ENCODE measurements at regions not wholly inside any gene's neighbourhood (a gene's known extent, or its start where the extent isn't known, plus 50 kb on each side); places are given as distances from the start of the nearest gene placed in this dataset.

DNA sequence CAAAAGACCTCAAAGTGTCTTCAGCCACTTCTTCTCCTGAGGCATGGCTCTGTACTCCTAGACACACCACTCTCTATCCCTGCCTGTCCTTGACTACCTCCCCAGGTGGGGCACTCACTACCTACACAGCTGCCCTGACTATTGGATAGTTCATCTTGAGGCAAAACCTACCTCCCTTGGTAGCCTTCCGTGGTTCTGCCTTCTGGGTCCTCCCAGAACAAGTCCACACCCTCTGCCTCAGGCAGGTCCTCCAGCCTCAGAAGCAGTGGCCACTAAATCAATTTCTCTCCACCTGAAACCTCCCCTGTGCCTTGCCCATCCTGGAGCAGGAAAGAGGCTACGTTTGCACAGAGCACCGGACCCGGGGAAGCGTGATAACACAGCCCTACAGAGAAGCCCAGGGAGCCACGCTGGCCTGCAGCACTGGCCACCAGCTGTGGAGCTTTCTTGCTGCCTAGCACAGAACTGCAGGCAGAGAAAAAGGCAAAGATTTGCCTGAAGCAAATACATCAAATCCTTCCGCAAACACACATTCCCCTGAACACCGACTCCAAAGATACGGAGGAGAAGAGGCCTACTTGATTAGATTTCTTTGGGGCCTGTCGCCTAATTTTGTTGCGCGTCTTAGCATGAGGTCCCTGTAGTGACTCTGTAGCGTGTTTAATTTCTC lies 141.8 kb downstream of the C9orf50 start:
- 77% methylated on average over 13 of the region's 13 CpGs for WGBS

DNA sequence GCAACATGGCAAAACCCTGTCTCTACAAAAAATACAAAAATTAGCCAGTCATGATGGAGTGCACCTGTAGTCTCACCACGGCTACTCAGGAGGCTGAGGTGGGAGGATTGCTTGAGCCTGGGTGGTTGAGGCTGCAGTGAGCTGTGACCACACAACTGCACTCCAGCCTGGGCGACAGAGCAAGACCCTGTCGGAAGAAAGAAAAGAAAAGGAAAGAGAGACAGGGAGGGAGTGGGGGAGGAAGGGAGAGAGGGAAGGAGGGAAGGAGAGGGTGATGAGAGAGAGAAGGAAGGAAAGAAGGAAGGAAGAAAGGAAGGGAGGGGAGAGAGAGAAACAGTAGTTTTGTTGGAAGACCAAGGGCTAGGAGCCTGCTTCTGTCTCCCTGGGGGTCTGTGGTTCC lies 142.4 kb downstream of the C9orf50 start:
- no peak overlapping the region for H3K4me3 ChIP-seq (ENCODE audit: low read length)
- no peaks in the 10 kb centered on the region for H3K36me3 ChIP-seq (ENCODE audit: insufficient read depth, low read length)
- peaks cover 18% of the 10 kb centered on the region for H3K27me3 ChIP-seq (ENCODE audit: insufficient read depth, low read length)
- peaks cover 4% of the 10 kb centered on the region; the same call in 1 of the 2 replicates for H3K9me3 ChIP-seq (ENCODE audit: insufficient read depth, low read depth, low read length)
- H3K27ac ChIP-seq (ENCODE audit: low read depth, low read length), result no peak overlapping the region
- WGBS, result 92% methylated on average over 3 of the region's 3 CpGs
- H3K4me1 ChIP-seq (ENCODE audit: insufficient read depth, low read length), result peaks cover 6% of the 10 kb centered on the region; the same call in 1 of the 2 replicates
- no peak overlapping the region for H3K9ac ChIP-seq (ENCODE audit: low read depth, low read length)

More for the DNA sequence above, 141.8 kb downstream of the C9orf50 start:
- peaks cover 4% of the 10 kb centered on the region; the same call in 1 of the 2 replicates for H3K9me3 ChIP-seq (ENCODE audit: insufficient read depth, low read depth, low read length)
- no peaks in the 10 kb centered on the region for H3K36me3 ChIP-seq (ENCODE audit: insufficient read depth, low read length)
- no peak overlapping the region for H3K27ac ChIP-seq (ENCODE audit: low read depth, low read length)
- H3K4me1 ChIP-seq (ENCODE audit: insufficient read depth, low read length), result peaks cover 7% of the 10 kb centered on the region; the same call in 1 of the 2 replicates
- H3K4me3 ChIP-seq (ENCODE audit: low read length), result no peak overlapping the region
- no peak overlapping the region for H3K9ac ChIP-seq (ENCODE audit: low read depth, low read length)
- H3K27me3 ChIP-seq (ENCODE audit: insufficient read depth, low read length), result peaks cover 24% of the 10 kb centered on the region

DNA sequence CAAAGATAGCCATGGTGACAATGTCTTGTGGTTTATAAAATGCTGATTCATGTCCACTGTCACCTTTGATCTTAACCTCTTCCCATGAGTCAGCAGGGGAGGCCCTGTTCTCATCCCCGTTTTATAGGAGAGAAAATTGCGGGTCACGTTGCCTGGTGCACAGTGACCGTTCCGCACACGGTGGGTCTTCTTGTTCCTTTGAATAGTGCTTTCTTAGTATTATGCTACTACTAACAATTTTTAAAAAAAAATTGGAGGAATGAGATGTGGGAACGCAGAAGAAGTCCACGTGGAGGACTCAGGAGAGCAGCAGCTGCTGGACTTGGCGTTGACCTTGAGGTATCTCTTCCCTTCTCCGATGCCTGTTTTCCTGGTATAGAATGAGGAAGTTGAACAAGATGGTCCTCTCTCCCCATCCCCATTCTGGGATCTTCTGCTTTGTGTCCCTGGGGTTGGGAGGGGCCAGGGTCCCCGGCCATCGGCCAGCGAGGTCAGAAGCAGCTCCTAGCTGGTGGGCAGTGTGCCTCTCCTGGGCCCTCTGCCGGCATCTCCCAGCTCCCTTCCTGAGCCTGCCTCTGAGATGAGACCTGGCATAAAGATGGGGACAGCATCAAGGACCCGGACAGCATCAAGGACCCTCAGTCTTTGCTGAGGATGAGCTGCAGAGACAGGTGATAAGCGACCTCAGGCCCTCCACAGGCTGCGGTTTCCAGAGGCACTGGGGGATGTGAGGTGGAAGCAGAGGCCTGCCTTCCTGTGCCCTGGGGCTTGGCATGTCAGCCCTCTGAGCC lies 143.9 kb downstream of the C9orf50 start:
- 87% methylated on average over 16 of the region's 17 CpGs for WGBS
- no peaks in the 10 kb centered on the region for H3K36me3 ChIP-seq (ENCODE audit: insufficient read depth, low read length)
- peaks cover 6% of the 10 kb centered on the region for H3K4me1 ChIP-seq (ENCODE audit: insufficient read depth, low read length)
- H3K4me3 ChIP-seq (ENCODE audit: low read length), result no peak overlapping the region
- H3K27me3 ChIP-seq (ENCODE audit: insufficient read depth, low read length), result peaks cover 10% of the 10 kb centered on the region
- H3K9me3 ChIP-seq (ENCODE audit: insufficient read depth, low read depth, low read length), result peaks cover 4% of the 10 kb centered on the region; the same call in 1 of the 2 replicates
- no peak overlapping the region for H3K27ac ChIP-seq (ENCODE audit: low read depth, low read length)
- H3K9ac ChIP-seq (ENCODE audit: low read depth, low read length), result no peak overlapping the region

DNA sequence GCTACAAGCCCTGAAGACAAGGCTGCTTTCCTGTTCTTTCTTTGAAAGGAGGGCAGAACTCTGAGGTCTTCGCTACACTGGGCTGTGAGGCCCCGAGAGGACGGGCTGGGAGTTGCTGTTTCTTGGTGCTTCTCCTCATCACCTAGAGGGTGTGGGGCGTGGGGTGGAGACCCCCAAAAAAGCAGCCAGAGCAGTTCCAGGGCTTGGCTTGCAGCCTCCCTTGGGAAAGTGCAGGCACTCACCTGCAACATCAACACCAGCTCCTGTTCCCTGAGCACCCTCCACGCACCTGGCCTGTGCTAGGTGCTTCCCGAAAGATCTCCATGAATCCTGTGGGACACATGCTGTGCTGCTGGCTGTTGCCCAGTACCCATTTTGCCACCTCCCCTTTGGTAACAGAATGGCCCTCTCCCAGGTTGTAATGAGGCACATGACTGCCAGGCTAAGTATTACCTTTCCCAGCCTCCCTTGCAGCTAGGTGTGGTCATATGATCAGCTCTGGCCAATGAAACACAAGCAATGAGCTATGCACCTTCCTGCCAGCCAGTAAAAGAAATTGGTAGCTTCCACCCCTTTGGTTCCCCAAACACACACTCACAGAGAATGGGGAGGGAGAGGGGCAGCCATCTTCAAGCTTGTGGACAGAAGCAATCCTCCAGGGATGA lies 146.0 kb downstream of the C9orf50 start:
- no peak overlapping the region for H3K27ac ChIP-seq (ENCODE audit: low read depth, low read length)
- peaks cover 4% of the 10 kb centered on the region; the same call in 1 of the 2 replicates for H3K9me3 ChIP-seq (ENCODE audit: insufficient read depth, low read depth, low read length)
- 93% methylated on average over 6 of the region's 6 CpGs for WGBS
- no peaks in the 10 kb centered on the region for H3K36me3 ChIP-seq (ENCODE audit: insufficient read depth, low read length)
- peaks cover 11% of the 10 kb centered on the region for H3K4me1 ChIP-seq (ENCODE audit: insufficient read depth, low read length)
- no peaks in the 10 kb centered on the region for H3K27me3 ChIP-seq (ENCODE audit: insufficient read depth, low read length)
- H3K9ac ChIP-seq (ENCODE audit: low read depth, low read length), result no peak overlapping the region
- H3K4me3 ChIP-seq (ENCODE audit: low read length), result no peak overlapping the region

DNA sequence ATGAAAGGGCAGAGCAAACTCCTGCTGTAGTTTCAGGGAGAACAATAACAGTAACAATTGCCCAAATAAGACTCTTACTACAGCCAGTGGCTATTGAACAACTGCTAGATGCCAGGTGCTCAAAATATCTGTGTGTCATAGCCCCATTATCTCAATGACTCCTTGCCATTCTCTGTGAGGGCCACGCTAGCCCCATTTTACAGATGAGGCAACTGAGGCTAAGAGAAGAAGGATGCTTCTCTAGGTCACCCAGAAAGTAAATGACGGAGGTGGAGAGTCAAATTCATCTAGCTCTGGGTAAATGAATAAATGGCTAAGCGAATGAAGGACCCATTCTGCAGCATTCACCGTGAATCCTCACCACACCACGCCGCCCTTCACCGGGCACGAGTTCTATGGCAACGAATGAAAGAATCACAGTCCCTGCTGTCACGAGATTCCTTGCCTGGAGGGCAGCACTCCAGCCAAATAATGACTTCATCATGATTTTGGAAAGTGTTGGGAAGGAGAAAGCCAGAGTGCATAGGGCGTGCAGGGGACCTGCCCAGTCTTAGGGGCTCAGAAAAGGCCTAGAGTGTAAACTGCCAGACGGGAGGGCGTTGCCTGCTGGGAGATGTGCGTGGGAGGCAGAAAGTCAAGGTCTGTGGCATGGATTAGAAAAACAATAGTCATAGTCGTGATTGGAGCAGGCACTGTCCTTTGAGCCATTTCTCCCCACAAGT lies 147.2 kb downstream of the C9orf50 start:
- no peak overlapping the region for H3K27ac ChIP-seq (ENCODE audit: low read depth, low read length)
- 83% methylated on average over 15 of the region's 15 CpGs for WGBS
- H3K36me3 ChIP-seq (ENCODE audit: insufficient read depth, low read length), result no peaks in the 10 kb centered on the region
- H3K4me3 ChIP-seq (ENCODE audit: low read length), result no peak overlapping the region
- H3K4me1 ChIP-seq (ENCODE audit: insufficient read depth, low read length), result peaks cover 17% of the 10 kb centered on the region
- H3K9ac ChIP-seq (ENCODE audit: low read depth, low read length), result no peak overlapping the region
- no peaks in the 10 kb centered on the region for H3K27me3 ChIP-seq (ENCODE audit: insufficient read depth, low read length)
- H3K9me3 ChIP-seq (ENCODE audit: insufficient read depth, low read depth, low read length), result peaks cover 4% of the 10 kb centered on the region; the same call in 1 of the 2 replicates

DNA sequence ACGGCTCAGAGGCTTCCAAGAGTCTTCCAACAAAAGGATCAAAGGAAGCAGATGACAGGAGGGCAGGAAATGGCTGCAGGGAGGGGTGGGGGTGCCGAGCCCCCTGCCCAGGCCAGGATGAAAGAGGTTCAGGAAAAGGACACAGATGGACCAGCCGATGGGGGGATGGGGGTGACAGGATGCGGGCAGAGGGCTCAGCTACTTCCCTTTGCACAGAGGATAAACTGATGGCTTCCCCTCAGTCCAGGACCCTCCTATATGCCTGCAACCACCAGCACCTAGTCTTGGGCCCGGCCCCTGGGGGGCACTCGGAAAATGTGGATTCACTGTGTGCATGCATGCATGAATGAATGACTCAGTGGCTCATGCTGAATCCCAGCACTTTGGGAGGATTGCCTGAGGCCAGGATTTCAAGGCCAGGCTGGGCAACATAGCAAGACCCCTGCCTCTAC lies 148.2 kb downstream of the C9orf50 start:
- 46% methylated on average over 6 of the region's 6 CpGs for WGBS
- Histone ChIP-seq H3K27me3 (ENCODE audit: insufficient read depth, low read length) (no peaks in the 10 kb centered on the region), H3K4me1 (ENCODE audit: insufficient read depth, low read length) (peaks cover 17% of the 10 kb centered on the region)

DNA sequence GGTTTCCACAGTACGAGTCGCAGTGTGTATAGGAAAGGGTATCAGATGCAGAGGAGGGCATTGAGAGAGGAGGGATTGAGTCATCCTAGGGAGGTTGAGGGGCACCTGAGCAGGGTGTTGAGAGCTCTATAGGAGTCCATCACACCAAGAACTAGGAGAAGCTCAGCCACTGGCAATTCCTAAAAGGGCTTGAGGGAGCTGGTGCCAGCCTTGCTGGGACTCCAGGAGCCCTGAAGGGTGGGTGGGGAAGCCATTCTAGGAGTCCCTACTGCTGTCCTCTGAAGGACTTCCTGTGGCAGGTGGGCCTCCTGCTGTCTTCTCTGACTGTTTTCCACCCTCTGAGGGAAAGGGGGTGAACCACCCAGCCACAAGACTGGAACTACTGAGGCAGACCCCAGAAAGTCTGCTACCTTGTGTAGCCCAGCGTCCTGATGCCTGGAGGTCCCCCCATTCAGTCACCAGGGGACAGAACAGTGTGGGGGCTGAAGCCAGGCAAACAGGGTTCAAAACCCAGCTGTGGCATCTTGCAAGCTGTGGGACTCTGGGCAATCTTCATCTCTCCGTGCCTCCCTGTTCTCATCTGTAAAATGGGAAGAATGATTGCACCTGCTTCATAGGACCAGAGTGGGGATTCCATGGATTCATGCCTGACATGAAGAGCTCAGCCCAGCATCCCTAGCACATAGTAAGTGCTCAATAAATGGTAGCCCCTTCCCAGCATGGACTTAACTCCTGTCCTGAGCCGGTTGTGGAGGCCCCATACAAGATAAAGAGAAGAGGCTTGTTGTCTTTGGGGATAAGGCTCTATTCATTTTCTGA lies 149.5 kb downstream of the C9orf50 start:
- H3K9ac ChIP-seq (ENCODE audit: low read depth, low read length), result no peak overlapping the region
- H3K4me3 ChIP-seq (ENCODE audit: low read length), result no peak overlapping the region
- WGBS, result 87% methylated on average over 5 of the region's 5 CpGs
- H3K36me3 ChIP-seq (ENCODE audit: insufficient read depth, low read length), result no peaks in the 10 kb centered on the region
- H3K27ac ChIP-seq (ENCODE audit: low read depth, low read length), result no peak overlapping the region
- H3K27me3 ChIP-seq (ENCODE audit: insufficient read depth, low read length), result no peaks in the 10 kb centered on the region
- H3K9me3 ChIP-seq (ENCODE audit: insufficient read depth, low read depth, low read length), result peaks cover 4% of the 10 kb centered on the region; the same call in 1 of the 2 replicates
- H3K4me1 ChIP-seq (ENCODE audit: insufficient read depth, low read length), result peaks cover 17% of the 10 kb centered on the region

More for the DNA sequence above, 148.2 kb downstream of the C9orf50 start:
- Histone ChIP-seq H3K27ac (ENCODE audit: low read depth, low read length) (no peak overlapping the region), H3K9me3 (ENCODE audit: insufficient read depth, low read depth, low read length) (peaks cover 4% of the 10 kb centered on the region; the same call in 1 of the 2 replicates), H3K36me3 (ENCODE audit: insufficient read depth, low read length) (no peaks in the 10 kb centered on the region), H3K4me3 (ENCODE audit: low read length) (no peak overlapping the region), H3K9ac (ENCODE audit: low read depth, low read length) (no peak overlapping the region)

DNA sequence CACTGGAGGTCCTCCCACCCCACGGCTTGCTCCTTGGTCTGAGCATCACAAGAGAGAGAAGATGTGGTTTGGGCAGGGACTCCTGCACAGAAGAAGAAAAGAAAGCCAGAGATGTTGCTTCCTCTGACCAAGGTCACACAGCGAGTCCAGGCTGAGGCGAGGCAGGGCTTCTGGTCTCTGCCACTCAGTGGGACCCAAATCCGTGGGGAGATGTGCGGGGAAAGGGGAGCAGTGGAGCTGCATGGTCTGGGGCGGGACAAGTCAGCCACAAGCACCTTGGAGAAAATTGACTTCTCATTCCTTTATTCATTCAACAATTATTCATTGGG lies 150.9 kb downstream of the C9orf50 start:
- 88% methylated on average over 6 of the region's 6 CpGs for WGBS
- H3K4me1 ChIP-seq (ENCODE audit: insufficient read depth, low read length), result peaks cover 17% of the 10 kb centered on the region
- H3K36me3 ChIP-seq (ENCODE audit: insufficient read depth, low read length), result no peaks in the 10 kb centered on the region
- no peaks in the 10 kb centered on the region for H3K27me3 ChIP-seq (ENCODE audit: insufficient read depth, low read length)
- H3K9ac ChIP-seq (ENCODE audit: low read depth, low read length), result no peak overlapping the region; the same call in 1 of the 2 replicates
- no peak overlapping the region for H3K4me3 ChIP-seq (ENCODE audit: low read length)
- H3K27ac ChIP-seq (ENCODE audit: low read depth, low read length), result peak overlapping the region; percentile 58; the same call in 1 of the 2 replicates
- H3K9me3 ChIP-seq (ENCODE audit: insufficient read depth, low read depth, low read length), result peaks cover 2% of the 10 kb centered on the region; the same call in 1 of the 2 replicates

DNA sequence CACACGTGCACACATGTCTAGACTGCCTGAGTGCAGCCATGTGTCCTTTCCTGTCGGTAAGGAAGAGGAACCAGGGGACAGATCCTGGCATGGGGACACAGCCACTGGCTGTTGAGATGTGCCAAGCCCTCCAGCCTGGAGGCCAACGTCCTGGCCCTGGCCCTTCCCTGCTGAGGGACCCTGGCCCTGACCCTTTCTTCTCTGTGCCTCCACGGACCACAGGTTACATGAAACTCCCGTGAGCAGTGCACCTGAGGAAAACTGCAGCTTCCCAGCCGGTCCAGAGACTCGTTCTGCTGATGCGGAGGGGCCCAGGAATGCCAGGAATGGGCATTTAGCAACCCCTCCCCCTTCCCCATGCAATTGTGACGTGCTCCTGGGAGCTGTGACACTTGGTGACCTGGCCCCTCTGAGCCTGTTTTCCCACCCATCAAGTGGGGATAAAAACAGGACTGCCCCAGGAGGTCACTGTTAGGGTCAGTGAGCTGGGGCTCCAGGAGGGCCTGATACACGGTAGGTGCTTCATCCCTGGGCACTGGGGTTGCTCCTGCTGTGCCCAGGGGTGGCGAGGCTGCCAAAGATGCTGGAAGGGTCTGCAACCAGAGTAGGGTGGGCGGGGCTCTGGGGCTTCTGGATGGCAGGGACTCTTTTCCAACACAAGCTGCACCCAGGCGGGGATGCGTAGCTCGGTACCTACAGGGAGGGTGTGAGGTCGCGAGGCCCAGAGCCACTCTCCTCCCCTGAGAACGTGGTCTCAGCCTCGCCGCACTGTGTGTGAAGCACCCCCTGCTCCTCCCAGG lies 151.5 kb downstream of the C9orf50 start:
- H3K9ac ChIP-seq (ENCODE audit: low read depth, low read length), result peak overlapping the region; percentile 48; the same call in 1 of the 2 replicates
- H3K4me3 ChIP-seq (ENCODE audit: low read length), result no peak overlapping the region
- H3K36me3 ChIP-seq (ENCODE audit: insufficient read depth, low read length), result no peaks in the 10 kb centered on the region
- H3K4me1 ChIP-seq (ENCODE audit: insufficient read depth, low read length), result peaks cover 17% of the 10 kb centered on the region
- peak overlapping the region; percentile 58; the same call in 1 of the 2 replicates for H3K27ac ChIP-seq (ENCODE audit: low read depth, low read length)
- WGBS, result 54% methylated on average over 20 of the region's 20 CpGs
- H3K9me3 ChIP-seq (ENCODE audit: insufficient read depth, low read depth, low read length), result no peaks in the 10 kb centered on the region
- no peaks in the 10 kb centered on the region for H3K27me3 ChIP-seq (ENCODE audit: insufficient read depth, low read length)
